SK-N-SH treated with all-trans-retinoic acid at 6 μM for 48 hours (cell line): ENCODE measurements at regions not wholly inside any gene's neighbourhood (a gene's known extent, or its start where the extent isn't known, plus 50 kb on each side); places are given as distances from the start of the nearest gene placed in this dataset.

Experiments
- ATAC-seq: fragments of 200-7000 bp; cut with Tn5 transposase; 3 replicates; pipeline ENCODE4 v1.9.1; 2020; ENCODE audit warnings: mild to moderate bottlenecking, moderate library complexity
- BACH2 ChIP-seq: fragments of 250-450 bp; sonication (Bioruptor Pico); IDR thresholded peaks from 2 replicates; pipeline ENCODE4 v1.9.0; 2021; ENCODE audit warnings: mild to moderate bottlenecking, borderline replicate concordance
- CREB5 ChIP-seq: fragments of 250-450 bp; sonication (Bioruptor Pico); IDR thresholded peaks from 2 replicates; pipeline ENCODE4 v1.5.1; 2020; ENCODE audit warnings: low read depth, mild to moderate bottlenecking, moderate library complexity
- ESRRG ChIP-seq: fragments of 250-450 bp; sonication (Bioruptor Pico); IDR thresholded peaks from 2 replicates; pipeline ENCODE4 v1.6.1; 2021; ENCODE audit warnings: mild to moderate bottlenecking
- GLIS3 ChIP-seq: fragments of 250-450 bp; sonication (Bioruptor Pico); IDR thresholded peaks from 2 replicates; pipeline ENCODE4 v1.5.0; 2020; ENCODE audit warnings: mild to moderate bottlenecking, moderate library complexity
- ISL1 ChIP-seq: fragments of 250-450 bp; sonication (Bioruptor Pico); IDR thresholded peaks from 2 replicates; pipeline ENCODE4 v2.1.2; 2022; ENCODE audit warnings: mild to moderate bottlenecking, moderate library complexity
- PATZ1 ChIP-seq: fragments of 250-450 bp; sonication (Bioruptor Pico); IDR thresholded peaks from 2 replicates; pipeline ENCODE4 v1.8.0; 2020; ENCODE audit warnings: mild to moderate bottlenecking, moderate library complexity, borderline replicate concordance
- RARB ChIP-seq: fragments of 250-450 bp; sonication (Bioruptor Pico); IDR thresholded peaks from 2 replicates; pipeline ENCODE4 v1.8.0; 2021; ENCODE audit warnings: mild to moderate bottlenecking, moderate library complexity
- SNAI2 ChIP-seq: fragments of 250-450 bp; sonication (Bioruptor Pico); IDR thresholded peaks from 2 replicates; pipeline ENCODE4 v1.5.0; 2020; ENCODE audit warnings: mild to moderate bottlenecking, moderate library complexity
- TCF4 ChIP-seq: fragments of 250-450 bp; sonication (Bioruptor Pico); IDR thresholded peaks from 2 replicates; pipeline ENCODE4 v1.8.0; 2021; ENCODE audit warnings: mild to moderate bottlenecking, moderate library complexity, borderline replicate concordance
- TOX ChIP-seq: fragments of 250-450 bp; sonication (Bioruptor Pico); IDR thresholded peaks from 2 replicates; pipeline ENCODE4 v1.8.0; 2021; ENCODE audit warnings: mild to moderate bottlenecking, moderate library complexity, borderline replicate concordance
- TSHZ2 ChIP-seq: fragments of 250-450 bp; sonication (Bioruptor Pico); IDR thresholded peaks from 2 replicates; pipeline ENCODE4 v1.5.0; 2020; ENCODE audit warnings: mild to moderate bottlenecking, moderate library complexity
- ZC3H10 ChIP-seq: fragments of 250-450 bp; sonication (Bioruptor Pico); IDR thresholded peaks from 2 replicates; pipeline ENCODE4 v1.5.1; 2021; ENCODE audit warnings: mild to moderate bottlenecking, moderate library complexity
- ZFP3 ChIP-seq: fragments of 250-450 bp; sonication (Bioruptor Pico); IDR thresholded peaks from 2 replicates; pipeline ENCODE4 v1.5.0; 2020; ENCODE audit warnings: mild to moderate bottlenecking, moderate library complexity
- ZFP30 ChIP-seq: fragments of 450-650 bp; formaldehyde crosslinking; IDR thresholded peaks from 2 replicates; pipeline ENCODE4 v1.5.0; 2022; ENCODE audit warnings: mild to moderate bottlenecking, moderate library complexity
- ZNF565 ChIP-seq: fragments of 450-650 bp; formaldehyde crosslinking; conservative IDR thresholded peaks from 2 replicates; pipeline ENCODE4 v1.5.0; 2020; ENCODE audit warnings: low read depth, mild to moderate bottlenecking, moderate library complexity
- ZNF8 ChIP-seq: fragments of 450-650 bp; formaldehyde crosslinking; IDR thresholded peaks from 2 replicates; pipeline ENCODE4 v1.5.0; 2020; ENCODE audit warnings: mild to moderate bottlenecking, moderate library complexity

- TF ChIP-seq ZFP3 (CRISPR knock-in tag) (no peak), ZNF565 (no peak)
- no peak for ATAC-seq
Measured at GRCh38 chr11:98964146-98964545, 56.6 kb upstream of the CNTN5 start.

GRCh38 chr11:98965358-98965757 lies 55.4 kb upstream of the CNTN5 start:
- ATAC-seq = no peak
- TF ChIP-seq BACH2 (CRISPR knock-in tag) (no peak), ZFP3 (CRISPR knock-in tag) (no peak), ZFP30 (CRISPR knock-in tag) (no peak), CREB5 (CRISPR knock-in tag) (no peak), TOX (CRISPR knock-in tag) (no peak), ZNF8 (CRISPR knock-in tag) (no peak), TCF4 (CRISPR knock-in tag) (no peak)

- TF ChIP-seq PATZ1 (CRISPR knock-in tag) (no peak), GLIS3 (no peak), SNAI2 (CRISPR knock-in tag) (no peak), TOX (CRISPR knock-in tag) (no peak), TSHZ2 (CRISPR knock-in tag) (no peak), ZC3H10 (CRISPR knock-in tag) (no peak)
Measured at GRCh38 chr11:98965775-98966174, 55.0 kb upstream of the CNTN5 start.

GRCh38 chr11:98967005-98967404 lies 53.7 kb upstream of the CNTN5 start:
- ATAC-seq = no peak
- TF ChIP-seq ZNF565 (no peak), ISL1 (CRISPR knock-in tag) (no peak), RARB (CRISPR knock-in tag) (no peak), ZFP3 (CRISPR knock-in tag) (no peak), ESRRG (CRISPR knock-in tag) (no peak)

More at GRCh38 chr11:98965775-98966174, 55.0 kb upstream of the CNTN5 start:
- no peak for ATAC-seq
